Pancreas (tissue), 10 donors: ENCODE measurements at regions not wholly inside any gene's neighbourhood (a gene's known extent, or its start where the extent isn't known, plus 50 kb on each side); places are given as distances from the start of the nearest gene placed in this dataset.

Source experiments
- ATAC-seq, 4 donors: fragments of 200-7000 bp; cut with Tn5 transposase; one replicate each; pipeline versions ENCODE4 v1.8.0 to v1.9.1; 2020; ENCODE audit warnings: mild to moderate bottlenecking in 4 of 4, moderate library complexity in 4 of 4
- DNase-seq, 6 donors: peaks; one replicate each; pipeline ENCODE4 v3.0.0-alpha.2; 2020
- FAIRE-seq: peaks from 2 replicates; lab custom pipeline; 2012; peaks lifted over from hg19 to GRCh38; lab: Jason Lieb, UNC
- H3K27ac ChIP-seq, 4 donors: fragments of 200-600 bp; sonication (generic); 1 replicate in 3 of 4; 2 replicates in 1 of 4; pipeline versions ENCODE4 v1.5.0 to v1.8.0; 2020
- H3K27me3 ChIP-seq, 4 donors: fragments of 200-600 bp; one replicate each; pipeline ENCODE4 v1.8.0; 2021
- H3K36me3 ChIP-seq, 3 donors: fragments of 200-600 bp; sonication (generic) in 1 of 3; one replicate each; pipeline versions ENCODE4 v1.5.0 to v1.8.0; 2020 to 2021
- H3K4me1 ChIP-seq, 3 donors: fragments of 200-600 bp; one replicate each; pipeline ENCODE4 v1.8.0; 2021
- H3K4me3 ChIP-seq, 4 donors: fragments of 200-600 bp; sonication (generic) in 2 of 4; one replicate each; pipeline versions ENCODE4 v1.5.0 to v1.8.0; 2020 to 2021
- H3K9me3 ChIP-seq, 4 donors: fragments of 200-600 bp; one replicate each; pipeline ENCODE4 v1.8.0; 2021
- WGBS, 2 donors: extraction: QIAGEN DNeasy Blood & Tissue Kit; methylation state at CpG; one replicate each; pipeline ENCODE4 v1.1.7; 2013; 5-methylcytosine and 5-hydroxymethylcytosine counted together
- intact Hi-C, 3 donors: fragments of 100-400 bp; cut with DNase I; formaldehyde crosslinking; loops; one replicate each; pipeline versions ENCODE4 v1.11.1 to v1.14.2; 2022
- TF ChIP-seq, protein P1 (sequence below), 4 donors: fragments of 200-600 bp; sonication (generic) in 3 of 4; IDR thresholded peaks; one replicate each; pipeline versions ENCODE4 v1.5.0 to v1.8.0; 2021; ENCODE audit warnings: antibody characterized with exemption in 4 of 4
- donor health status: healthy with polysubstance abuse.
- donor health status: DM: no; HTN: no; CAD: no; lungs with moderate emphysema.
- donor health status: DM: no; HTN: no; CAD: no.
- donor health status: control.
- donor health status: control.
- donor health status: Bipolar disorder and iron deficiency.
- donor health status: DM: yes; HTN: yes; CAD: no.
- donor health status: DM: no; HTN: no; CAD: no.
- donor health status: DM: no; HTN: no; CAD: no.
- donor health status: DM: yes; HTN: yes; CAD: no.

DNA sequence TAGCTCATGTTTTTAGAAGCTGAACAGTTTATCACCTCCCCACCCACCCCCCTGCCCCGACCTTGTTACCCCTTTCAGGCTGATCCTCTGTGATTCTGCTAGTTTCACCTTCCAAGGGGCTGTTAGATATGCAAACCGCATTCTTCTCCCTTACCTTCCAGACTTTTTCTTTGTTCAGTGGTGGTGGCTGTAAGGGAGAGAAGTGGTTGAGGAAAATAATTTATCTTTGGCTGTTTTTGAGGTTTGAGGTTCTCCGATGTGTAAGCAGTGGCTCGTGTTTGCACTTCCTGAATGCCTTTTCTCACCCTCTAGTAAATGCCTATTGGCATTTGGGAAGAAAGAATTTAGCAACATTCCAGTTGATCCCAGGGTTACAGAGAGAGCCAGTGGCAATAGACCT, 69.4 kb upstream of the KCNG1 start:
- Histone ChIP-seq H3K4me3 (no peak overlapping the region), H3K9me3 (no peaks in the 10 kb centered on the region), H3K36me3 (no peaks in the 10 kb centered on the region), H3K4me1 (no peaks in the 10 kb centered on the region), H3K27me3 (peaks cover 0 to 4% (median 0%) of the 10 kb centered on the region in 4 donors), H3K27ac (no peak overlapping the region)
- ATAC-seq, result peak in 2 of 4 donors; percentile 17 to 19
- intact Hi-C loops, result no loop called here
- no peak for FAIRE-seq
- WGBS, 2 donors, result 3 to 6% methylated on average over 4 of the region's 4 CpGs
- TF ChIP-seq, protein P1, sequence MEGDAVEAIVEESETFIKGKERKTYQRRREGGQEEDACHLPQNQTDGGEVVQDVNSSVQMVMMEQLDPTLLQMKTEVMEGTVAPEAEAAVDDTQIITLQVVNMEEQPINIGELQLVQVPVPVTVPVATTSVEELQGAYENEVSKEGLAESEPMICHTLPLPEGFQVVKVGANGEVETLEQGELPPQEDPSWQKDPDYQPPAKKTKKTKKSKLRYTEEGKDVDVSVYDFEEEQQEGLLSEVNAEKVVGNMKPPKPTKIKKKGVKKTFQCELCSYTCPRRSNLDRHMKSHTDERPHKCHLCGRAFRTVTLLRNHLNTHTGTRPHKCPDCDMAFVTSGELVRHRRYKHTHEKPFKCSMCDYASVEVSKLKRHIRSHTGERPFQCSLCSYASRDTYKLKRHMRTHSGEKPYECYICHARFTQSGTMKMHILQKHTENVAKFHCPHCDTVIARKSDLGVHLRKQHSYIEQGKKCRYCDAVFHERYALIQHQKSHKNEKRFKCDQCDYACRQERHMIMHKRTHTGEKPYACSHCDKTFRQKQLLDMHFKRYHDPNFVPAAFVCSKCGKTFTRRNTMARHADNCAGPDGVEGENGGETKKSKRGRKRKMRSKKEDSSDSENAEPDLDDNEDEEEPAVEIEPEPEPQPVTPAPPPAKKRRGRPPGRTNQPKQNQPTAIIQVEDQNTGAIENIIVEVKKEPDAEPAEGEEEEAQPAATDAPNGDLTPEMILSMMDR (IDR thresholded peaks at IDR 0.05), result no peak
- DNase-seq, result no peak

DNA sequence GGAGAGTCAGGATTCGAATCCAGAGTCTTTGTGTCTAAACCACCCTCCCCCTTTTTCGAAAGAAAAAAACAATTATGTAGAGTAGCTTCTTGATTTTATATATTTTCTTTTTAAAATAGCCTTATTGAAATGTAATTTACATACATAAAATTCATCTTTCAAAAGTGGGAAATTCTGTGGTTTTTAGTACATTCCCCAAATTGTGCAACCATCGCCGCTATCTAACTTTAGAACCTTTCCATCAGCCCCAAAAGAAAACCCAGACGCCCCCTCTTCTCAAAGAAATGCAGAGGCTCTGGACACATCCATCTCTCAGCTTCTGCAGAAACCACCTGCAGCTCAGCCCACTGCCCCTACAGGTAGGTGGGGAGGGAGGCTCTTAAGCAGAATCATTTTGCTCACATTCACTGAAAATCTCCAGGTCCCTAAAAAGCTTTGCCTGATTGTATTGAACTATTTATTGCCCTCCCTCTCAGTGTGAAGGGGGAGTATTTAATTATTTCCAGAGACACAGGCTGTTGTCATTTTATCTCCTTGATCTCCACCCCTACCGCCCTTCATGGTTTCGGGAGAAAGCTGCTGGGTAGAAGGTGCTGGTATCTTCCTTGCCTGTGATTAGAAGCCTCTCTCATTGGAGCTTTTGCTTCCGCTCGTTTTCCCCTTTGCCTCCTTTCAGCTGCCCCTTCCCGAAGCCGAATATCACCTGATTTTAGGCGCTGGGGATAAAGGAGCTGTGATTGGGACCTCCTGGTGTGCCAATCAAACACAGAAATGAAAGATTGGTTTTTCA, 68.7 kb upstream of the KCNG1 start:
- no peaks in the 10 kb centered on the region for H3K36me3 ChIP-seq
- no peak for ATAC-seq
- H3K27me3 ChIP-seq, result peaks cover 0 to 4% (median 0%) of the 10 kb centered on the region in 4 donors
- H3K4me1 ChIP-seq, result no peaks in the 10 kb centered on the region
- no peaks in the 10 kb centered on the region for H3K9me3 ChIP-seq
- no peak overlapping the region for H3K27ac ChIP-seq
- DNase-seq, result no peak
- no peak overlapping the region for H3K4me3 ChIP-seq
- FAIRE-seq, result no peak
- 26 to 29% methylated on average over 12 of the region's 12 CpGs for WGBS, 2 donors
- TF ChIP-seq, protein P1 (IDR thresholded peaks at IDR 0.05), result no peak
- intact Hi-C loops, result no loop called here

DNA sequence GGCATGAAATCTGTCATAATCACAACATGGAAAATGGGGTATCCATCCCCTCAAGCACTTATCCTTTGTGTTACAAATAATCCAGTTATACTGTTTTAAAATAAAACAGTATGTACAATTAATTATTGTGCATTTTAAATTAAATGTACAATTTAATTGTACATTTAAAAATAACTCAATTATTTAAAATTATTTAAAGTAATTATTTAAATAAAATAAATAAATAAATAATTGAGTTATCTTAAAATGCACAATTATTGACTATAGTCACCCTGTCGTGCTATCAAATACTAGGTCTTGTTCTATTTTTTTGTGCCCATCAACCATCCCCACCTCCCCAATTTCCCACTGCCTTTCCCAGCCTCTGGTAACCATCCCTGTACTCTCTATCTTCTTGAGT, 66.9 kb upstream of the KCNG1 start:
- TF ChIP-seq, protein P1 (IDR thresholded peaks at IDR 0.05), result no peak
- peak; percentile 53 for FAIRE-seq

DNA sequence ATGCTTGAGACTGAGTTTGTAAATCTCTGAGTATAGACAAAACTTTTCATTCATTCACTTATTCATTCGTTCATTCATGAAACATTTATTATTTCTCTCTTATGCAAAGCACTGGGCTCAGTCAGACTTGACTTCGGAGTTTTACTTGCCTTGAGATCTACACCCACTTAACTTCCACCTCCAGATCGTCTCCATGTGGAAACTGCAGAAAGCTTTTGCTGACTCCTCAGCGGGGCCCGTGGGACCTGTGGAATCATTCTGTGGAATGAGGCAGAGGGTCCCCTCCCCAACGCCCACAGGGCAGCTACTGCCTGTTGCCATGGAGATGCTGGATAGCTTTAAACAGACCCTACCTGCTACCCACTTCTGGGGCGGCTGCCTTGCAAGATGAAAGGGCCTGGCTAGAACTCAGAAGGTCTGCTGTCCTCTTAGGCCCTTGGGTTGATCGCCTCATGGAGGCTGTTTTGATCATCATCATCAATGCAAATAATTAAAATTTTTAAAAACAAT, 66.4 kb upstream of the KCNG1 start:
- 62 to 69% methylated on average over 8 of the region's 8 CpGs for WGBS, 2 donors
- DNase-seq, result no peak
- H3K9me3 ChIP-seq, result no peaks in the 10 kb centered on the region
- no peak overlapping the region for H3K4me3 ChIP-seq
- no peak overlapping the region for H3K27ac ChIP-seq
- H3K36me3 ChIP-seq, result no peaks in the 10 kb centered on the region
- H3K27me3 ChIP-seq, result peaks cover 0 to 4% (median 0%) of the 10 kb centered on the region in 4 donors
- no peak for ATAC-seq
- intact Hi-C loops, result no loop called here
- TF ChIP-seq, protein P1 (IDR thresholded peaks at IDR 0.05), result no peak
- no peaks in the 10 kb centered on the region for H3K4me1 ChIP-seq
- FAIRE-seq, result no peak

More for the DNA sequence above, 66.9 kb upstream of the KCNG1 start:
- H3K4me3 ChIP-seq, result no peak overlapping the region
- no peak for DNase-seq
- no peaks in the 10 kb centered on the region for H3K9me3 ChIP-seq
- peaks cover 0 to 4% (median 0%) of the 10 kb centered on the region in 4 donors for H3K27me3 ChIP-seq
- no peaks in the 10 kb centered on the region for H3K4me1 ChIP-seq
- WGBS, 2 donors, result 55 to 74% methylated on average over 1 of the region's 1 CpG
- H3K36me3 ChIP-seq, result no peaks in the 10 kb centered on the region
- no peak for ATAC-seq
- intact Hi-C loops, result no loop called here
- no peak overlapping the region for H3K27ac ChIP-seq

DNA sequence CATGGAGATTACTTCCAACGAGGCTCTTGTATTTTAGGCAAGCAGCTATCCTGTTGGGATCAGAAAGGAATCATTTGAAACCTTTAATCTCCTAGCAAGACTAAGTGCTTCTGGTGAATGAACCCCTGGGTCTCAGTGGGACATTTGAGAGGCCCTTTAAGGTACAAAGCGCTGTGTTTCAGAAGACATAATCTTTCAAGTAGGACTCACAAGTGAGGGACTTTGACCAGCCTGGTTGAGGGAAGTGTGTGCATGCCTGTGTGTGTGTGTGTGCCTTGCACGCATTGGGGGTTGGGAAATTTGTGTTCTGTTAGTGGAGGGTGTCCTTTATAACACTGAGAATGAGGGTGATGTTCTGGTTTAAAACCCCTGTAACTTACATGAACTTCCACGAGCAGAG, 64.4 kb upstream of the KCNG1 start:
- intact Hi-C loops, result no loop called here
- no peaks in the 10 kb centered on the region for H3K4me1 ChIP-seq
- WGBS, 2 donors, result 23 to 30% methylated on average over 4 of the region's 4 CpGs
- H3K9me3 ChIP-seq, result no peaks in the 10 kb centered on the region
- peaks cover 0 to 7% (median 0%) of the 10 kb centered on the region in 4 donors for H3K27me3 ChIP-seq
- no peaks in the 10 kb centered on the region for H3K36me3 ChIP-seq
- DNase-seq, result no peak
- no peak for FAIRE-seq
- H3K27ac ChIP-seq, result no peak overlapping the region
- TF ChIP-seq, protein P1 (IDR thresholded peaks at IDR 0.05), result no peak
- no peak for ATAC-seq
- no peak overlapping the region for H3K4me3 ChIP-seq
